Transverse colon (tissue), 4 donors: ENCODE measurements at regions not wholly inside any gene's neighbourhood (a gene's known extent, or its start where the extent isn't known, plus 50 kb on each side); places are given as distances from the start of the nearest gene placed in this dataset.

Experiments used
- CTCF ChIP-seq, 5 experiments: fragments of 200-600 bp in 3 of 5; fragments of 450-650 bp in 2 of 5; sonication (generic) in 3 of 5; IDR thresholded peaks; 1 replicate in 2 of 5; 2 replicates in 3 of 5; pipeline ENCODE4 v1.5.1; 2016 to 2017; ENCODE audit warnings: antibody characterized with exemption in 5 of 5, inconsistent platforms in 3 of 5, mild to moderate bottlenecking in 2 of 5, moderate library complexity in 1 of 5
- POLR2A ChIP-seq: fragments of 450-650 bp; IDR thresholded peaks from one replicate; pipeline ENCODE4 v1.6.1; 2016; ENCODE audit warnings: antibody characterized with exemption, mild to moderate bottlenecking, moderate library complexity
- POLR2AphosphoS5 ChIP-seq, 3 donors: sonication (generic); formaldehyde crosslinking; IDR thresholded peaks; one replicate each; pipeline ENCODE4 v1.6.1; 2016; ENCODE audit warnings: antibody characterized with exemption in 3 of 3

- TF ChIP-seq POLR2AphosphoS5 (IDR thresholded peaks at IDR 0.05) (no peak), CTCF (IDR thresholded peaks at IDR 0.05) (no peak), POLR2A (no peak)
Observed at GRCh38 chr5:38681966-38682365, 125.5 kb upstream of the LIFR start.
